GM18517 (cell line): ENCODE measurements at regions not wholly inside any gene's neighbourhood (a gene's known extent, or its start where the extent isn't known, plus 50 kb on each side); places are given as distances from the start of the nearest gene placed in this dataset.
"Not testable (repeated sequence)": the region's sequence is repeated elsewhere in the genome, so short reads cannot be mapped to it uniquely, and the experiment has no call there.

Experiments used
- ATAC-seq: cut with Tn5 transposase; IDR thresholded peaks from one replicate; pipeline ENCODE4 v1.9.1; 2021; ENCODE audit warnings: mild to moderate bottlenecking, moderate library complexity; ENCODE audit not compliant: unreplicated experiment

DNA sequence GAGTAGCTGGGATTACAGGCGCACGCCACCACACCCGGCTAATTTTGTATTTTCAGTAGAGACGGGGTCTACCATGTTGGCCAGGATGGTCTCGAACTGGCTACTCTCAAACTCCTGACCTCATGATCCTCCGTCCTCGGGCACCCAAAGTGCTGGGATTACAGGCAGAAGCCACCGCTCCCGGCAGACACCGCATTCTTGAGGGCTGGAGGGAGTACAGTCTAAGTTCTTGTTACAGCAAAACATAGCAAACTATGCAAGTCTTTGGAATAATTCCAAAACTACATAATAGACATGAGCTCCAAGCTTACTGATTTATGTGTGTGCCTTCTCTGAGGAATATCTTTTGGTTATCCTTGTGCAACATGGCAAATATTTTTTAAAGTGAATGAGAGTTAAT is 299.1 kb upstream of the ZNF658 start:
- not testable (repeated sequence) for ATAC-seq

DNA sequence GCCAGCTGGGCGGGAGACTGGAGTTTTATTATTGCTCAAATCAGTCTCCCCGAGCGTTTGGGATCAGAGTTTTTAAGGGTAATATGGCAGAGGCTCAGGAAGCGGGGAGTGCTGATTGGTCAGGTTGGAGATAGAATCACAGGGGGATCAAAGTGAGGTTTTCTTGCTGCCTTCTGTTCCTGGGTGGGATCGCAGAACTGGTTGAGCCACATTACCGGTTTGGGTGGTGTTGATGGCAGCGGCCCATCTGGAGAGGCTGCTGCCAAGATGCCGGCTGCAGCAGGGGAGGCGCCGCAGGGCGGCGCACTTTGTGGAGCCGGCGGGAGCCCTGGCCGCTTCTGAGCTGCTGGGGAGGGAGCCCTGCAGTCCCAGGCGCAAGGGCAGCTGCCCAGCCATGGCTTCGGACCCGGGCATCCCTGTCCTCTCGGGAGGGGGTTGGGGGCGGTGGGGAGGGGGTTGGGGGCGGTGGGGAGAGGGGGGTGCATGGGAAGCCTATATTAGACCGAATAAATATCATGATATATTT is 268.9 kb upstream of the ZNF658 start:
- not testable (repeated sequence) for ATAC-seq

DNA sequence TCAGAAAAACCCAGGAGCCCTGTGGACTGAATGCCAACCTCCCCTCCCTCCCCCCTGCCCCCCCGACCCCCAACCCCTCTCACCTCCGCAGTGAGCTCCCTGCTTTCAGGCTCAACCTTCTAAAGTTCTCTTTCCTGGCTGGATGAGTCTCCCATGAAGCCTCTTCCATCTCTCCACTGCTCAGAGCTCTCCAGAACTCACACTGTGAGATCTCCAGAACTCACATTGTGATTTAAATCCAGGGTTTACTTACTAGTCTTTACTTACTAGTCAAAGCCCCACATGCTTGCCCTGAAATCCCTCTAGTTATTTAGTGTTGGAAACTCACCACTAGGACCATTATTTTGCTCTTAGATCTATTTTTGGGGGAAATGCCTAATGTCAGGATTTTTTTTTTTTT is 252.8 kb upstream of the ZNF658 start:
- ATAC-seq, result not testable (repeated sequence)

DNA sequence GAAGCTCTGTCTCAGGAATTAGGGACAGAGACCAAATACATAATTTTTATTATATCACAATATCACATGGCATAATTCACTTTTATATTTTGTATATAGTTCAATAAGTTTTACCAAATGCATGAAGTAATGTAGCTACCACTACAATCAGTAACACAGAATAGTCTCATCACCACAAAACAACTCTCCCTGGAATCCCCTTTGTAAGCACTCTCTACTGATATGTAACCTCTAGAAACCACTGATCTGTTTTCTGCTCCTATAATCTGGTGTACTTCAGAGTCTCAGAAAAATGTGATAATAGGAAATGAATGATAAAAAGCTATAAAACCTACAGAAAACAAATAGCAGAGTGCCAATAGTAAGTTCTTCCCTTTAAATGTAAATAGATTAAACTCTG is 210.3 kb upstream of the ZNF658 start:
- not testable (repeated sequence) for ATAC-seq

DNA sequence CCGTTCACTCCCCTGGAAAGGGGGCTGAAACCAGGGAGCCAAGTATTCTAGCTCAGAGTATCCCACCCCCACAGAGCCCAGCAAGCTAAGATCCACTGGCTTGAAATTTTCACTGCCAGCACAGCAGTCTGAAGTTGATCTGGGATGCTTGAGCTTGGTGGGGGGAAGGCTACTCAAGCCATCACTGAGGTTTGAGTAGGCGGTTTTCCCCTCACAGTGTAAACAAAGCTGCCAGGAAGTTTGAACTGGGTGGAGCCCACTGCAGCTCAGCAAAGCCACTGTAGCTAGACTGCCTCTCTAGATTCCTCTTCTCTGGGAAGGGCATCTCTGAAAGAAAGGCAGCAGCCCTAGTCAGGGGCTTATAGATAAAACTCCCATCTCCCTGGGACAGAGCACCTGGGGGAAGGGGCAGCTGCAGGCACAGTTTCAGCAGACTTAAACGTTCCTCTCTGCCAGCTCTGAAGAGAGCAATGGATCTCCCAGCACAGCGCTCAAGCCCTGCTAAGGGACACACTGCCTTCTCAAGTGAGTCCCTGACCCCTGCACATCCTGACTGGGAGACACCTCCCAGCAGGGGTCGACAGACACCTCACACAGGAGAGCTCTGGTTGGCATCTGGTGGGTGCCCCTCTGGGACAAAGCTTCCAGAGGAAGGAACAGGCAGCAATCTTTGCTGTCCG is 204.8 kb upstream of the ZNF658 start:
- peak; percentile 81 for ATAC-seq

DNA sequence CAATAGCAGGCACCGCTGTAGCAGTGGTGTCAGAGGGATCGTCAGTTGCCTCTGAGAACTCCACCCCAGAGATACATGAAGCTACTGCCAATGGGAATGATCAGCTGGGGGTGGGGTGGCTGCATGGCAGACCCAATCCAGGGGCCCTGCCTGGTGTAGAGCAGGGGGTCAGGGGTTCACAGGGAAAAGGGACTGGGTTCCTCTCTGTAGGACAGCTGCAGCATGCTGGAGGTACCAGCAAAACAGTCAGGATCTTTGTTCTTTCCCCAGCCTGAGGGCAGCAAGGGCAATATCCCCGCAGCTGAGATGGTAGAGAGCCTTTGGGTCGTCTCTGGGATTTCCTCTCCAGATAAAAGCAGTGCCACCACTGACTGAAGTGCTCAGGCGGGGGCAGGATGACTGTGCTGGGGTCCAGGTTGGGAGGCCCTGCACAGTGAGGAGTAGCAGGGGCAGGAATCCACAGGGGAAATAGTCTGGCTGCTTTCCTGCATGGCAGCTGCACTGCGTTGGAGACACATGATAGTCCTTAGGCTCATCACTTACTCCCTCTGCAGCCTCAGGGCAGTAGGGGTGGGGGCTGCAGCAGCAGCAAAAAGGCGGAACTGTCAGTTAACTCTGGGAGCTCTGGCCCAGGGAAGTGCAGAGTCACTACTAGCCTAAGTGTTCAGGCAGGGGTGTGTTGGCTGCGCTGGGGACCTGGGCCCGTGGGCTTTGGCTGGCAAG is 203.0 kb upstream of the ZNF658 start:
- not testable (repeated sequence) for ATAC-seq

DNA sequence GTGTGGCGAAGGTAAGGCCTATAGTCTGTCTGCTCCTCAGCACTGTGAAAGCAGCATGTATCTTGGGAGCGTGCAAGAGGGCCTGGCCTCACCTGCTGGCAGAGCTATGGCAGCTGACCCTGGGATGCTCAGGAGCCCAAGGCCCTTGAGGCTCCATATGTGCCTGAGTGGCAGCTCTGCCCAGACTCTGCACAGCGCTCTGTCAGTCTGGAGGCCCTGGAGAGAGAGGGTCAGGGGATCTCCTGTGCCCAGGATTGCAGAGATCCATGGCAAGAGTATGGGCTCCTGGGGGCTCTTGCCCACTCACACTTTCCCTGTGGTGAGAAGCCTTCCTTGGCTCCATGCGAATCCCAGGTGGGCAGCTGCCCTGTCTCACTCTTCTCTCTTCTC is 202.5 kb upstream of the ZNF658 start:
- not testable (repeated sequence) for ATAC-seq

DNA sequence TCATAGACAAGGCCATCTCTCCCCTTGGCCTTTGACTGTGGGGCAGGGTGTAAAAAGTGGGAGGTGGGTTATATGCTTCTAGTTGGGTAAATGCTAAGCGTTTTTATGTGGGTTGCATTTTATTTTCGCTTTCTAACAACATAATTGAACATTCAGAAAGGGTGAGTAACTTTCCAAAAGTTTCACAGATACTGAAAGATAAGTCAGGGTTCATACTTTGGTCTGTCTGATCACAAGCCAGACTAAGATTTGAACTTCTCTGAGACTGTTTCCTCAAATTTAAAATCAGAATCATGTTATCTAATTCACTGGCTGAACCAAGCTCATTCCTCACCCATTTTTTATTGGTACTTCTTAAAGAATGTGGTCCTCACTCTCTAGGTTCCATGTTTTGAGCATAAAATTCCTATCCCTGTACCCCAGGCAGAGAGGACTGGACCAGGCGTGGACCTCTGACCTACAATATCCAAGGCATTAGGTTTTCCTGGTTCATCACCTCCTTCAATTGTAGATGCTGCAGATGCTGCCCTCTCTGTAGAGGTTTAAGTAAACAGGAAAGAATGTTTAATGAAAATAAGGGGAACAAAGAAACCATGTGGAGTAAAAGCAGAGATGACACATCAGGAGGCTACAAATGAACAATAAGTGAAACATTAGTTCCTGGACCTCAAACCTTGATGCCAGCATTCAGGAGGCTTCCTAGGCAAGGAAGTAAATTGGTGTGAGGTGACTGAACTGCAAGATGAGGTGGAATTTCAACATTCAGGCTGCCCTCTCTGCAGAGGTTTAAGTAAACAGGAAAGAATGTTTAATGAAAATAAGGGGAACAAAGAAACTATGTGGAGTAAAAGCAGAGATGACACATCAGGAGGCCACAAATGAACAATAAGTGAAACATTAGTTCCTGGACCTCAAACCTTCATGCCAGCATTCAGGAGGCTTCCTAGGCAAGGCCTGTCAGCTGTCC is 198.8 kb upstream of the ZNF658 start:
- ATAC-seq, result not testable (repeated sequence)

DNA sequence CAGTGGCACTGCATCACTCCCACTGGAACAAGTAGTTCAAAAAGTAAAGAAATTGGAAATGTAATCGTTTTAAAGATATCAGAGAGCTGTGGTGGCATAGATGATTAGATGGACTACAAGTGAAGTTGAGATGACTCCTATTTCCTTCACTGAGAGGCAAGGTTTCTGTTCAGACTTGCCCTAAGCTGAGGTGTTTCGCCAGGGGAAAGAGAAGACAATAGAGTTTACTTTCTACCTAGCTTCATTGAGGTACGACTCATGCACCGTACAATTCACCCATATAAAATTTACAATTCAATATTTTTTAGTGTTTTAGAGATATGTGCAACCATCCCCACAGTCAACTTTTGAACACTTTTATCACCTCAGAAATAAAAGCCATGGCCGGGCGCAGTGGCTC is 189.0 kb upstream of the ZNF658 start:
- not testable (repeated sequence) for ATAC-seq

DNA sequence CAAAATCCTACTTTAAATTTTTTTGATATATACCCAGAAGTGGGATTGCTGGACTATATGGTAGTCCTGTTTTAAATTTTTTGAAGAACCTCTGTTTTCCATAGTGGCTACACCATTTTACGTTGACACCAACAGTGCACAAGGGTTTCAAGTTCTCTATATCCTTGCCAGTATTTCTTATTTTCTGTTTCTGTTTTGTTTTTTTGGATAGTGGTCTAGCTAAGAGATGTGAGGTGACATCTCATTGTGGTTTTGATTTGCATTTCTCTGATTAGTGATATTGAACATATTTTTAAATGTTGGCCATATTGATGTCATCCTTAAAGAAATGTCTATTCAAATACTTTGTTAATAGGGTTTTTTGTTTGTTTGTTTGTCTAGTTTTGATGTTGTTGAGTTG is 187.7 kb upstream of the ZNF658 start:
- peak; percentile 91 for ATAC-seq

DNA sequence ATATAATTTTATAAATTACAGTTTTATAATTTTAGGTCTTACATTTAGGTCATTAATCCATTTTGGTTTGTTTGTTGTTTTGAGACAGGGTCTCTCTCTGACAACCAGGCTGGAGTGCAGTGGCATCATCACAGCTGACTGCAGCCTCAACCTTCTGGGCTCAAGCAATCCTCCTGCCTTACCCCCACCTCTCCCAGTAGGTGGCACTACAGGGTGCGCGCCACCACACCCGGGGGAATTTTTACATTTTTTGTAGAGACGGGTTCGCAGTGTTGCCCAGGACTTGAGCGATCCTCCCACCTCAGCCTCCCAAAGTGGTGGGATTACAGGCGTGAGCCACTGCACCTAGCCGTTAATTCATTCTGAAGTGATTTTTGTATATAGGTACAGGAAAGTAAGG is 187.0 kb upstream of the ZNF658 start:
- ATAC-seq, result not testable (repeated sequence)

DNA sequence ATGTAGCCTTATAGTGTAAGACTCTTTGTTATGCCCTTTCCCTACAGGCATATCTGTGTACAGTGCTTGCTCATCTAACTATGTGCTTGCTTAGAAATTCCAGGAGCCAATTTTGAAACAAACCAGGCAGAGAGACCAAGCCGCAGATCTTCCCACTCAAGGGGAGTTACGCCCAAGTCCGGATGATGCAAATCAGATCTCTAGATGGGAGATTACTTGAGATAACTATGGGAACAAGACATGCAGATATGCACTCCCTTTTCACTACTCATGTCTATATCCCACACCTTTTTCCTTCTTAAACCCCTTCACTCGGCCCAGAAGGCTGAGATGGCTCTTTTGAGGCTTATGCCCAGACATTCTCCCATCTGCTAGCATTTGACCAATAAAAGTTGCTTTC is 179.7 kb upstream of the ZNF658 start:
- ATAC-seq, result not testable (repeated sequence)

DNA sequence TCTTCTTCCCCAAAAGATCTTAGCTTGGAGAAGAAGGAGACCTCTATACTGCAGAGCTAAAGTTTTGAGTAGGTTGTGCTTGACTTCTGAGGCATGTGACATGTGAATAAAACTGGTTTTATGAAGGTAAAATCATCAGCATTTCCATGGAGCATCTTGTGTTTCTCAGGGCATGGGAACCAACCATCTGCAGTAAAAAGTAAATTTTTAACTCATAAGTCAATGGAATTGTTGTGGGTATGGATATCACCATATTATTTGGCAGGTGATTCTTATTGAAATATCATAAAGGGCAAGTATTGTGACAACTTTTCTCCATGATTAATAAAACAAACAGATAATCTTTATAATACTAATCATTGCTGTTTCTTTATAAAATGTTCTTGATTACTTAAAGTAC is 173.0 kb upstream of the ZNF658 start:
- ATAC-seq, result not testable (repeated sequence)

DNA sequence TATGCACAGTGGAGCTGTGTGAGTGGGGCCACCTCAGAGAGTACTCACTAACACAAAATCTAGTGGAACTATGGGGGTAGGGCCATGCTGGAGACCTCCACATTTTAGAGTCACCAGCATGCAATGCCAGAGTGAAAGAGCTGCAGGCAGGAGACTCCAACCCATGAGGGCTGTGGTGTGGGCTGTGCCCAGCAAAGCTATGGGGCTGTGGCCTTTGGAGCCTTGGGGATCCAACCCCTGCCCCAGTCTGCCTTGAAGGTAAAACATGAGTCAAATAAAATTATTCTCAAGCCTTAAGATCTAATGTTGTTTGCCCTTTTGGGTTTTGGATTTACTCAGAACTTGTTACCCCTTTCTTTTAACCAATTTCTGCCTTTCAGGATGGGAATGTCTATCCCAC is 163.8 kb upstream of the ZNF658 start:
- ATAC-seq, result not testable (repeated sequence)

DNA sequence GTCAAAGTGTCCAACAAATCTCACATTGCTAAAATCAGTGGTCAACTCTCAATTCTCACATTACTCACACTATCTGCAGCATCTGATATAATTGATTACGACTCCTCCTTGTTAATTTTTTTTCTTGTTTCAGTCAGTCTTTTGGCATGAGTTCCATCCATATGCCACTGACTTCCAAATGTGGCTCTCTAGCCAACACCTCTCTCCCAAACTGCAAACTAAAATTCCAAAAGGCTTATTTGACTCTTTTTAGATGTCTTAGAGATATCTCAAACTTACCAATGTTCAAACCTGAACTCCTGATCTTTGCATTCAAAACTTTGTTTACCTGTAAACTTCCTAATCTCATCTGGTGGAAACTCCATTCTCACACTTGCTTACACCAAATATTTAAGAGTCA is 162.1 kb upstream of the ZNF658 start:
- ATAC-seq, result not testable (repeated sequence)

DNA sequence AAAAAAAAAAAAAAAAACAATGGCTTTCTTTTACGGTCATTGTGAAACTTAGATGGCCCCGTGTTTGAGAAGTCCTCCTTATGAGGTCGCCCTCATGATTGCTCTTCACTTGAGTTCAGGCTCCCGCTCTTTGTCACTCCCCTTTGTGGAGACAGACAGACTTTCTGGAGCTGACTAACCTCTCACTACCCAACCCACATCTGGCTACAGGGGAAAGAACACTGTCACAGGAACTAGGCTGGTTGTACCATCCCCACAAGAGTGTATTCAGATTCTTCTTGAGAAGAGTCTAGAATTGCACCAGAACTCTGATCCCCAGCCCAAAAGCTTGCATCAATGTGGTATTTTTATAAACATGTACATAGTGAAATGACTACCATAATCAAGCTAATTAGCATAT is 160.4 kb upstream of the ZNF658 start:
- ATAC-seq, result not testable (repeated sequence)

DNA sequence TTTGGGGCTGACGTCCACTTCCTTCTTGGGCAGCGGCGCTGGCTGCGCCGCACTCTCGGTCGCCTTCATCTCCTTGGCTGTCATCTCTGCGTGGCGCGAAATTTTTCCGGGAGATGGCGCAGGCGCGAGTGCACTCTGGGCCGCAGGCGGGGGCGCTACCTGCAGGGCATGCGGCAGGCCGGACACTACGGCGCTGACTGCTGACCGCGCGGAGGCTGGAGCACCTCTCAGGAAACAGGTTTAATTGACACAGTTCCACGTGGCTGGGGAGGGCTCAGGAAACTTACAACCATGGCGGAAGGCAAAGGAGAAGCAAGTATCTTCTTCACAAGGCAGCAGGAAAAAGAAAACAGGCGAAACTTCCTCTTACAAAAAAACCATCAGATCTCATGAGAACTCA is 154.7 kb upstream of the ZNF658 start:
- not testable (repeated sequence) for ATAC-seq

DNA sequence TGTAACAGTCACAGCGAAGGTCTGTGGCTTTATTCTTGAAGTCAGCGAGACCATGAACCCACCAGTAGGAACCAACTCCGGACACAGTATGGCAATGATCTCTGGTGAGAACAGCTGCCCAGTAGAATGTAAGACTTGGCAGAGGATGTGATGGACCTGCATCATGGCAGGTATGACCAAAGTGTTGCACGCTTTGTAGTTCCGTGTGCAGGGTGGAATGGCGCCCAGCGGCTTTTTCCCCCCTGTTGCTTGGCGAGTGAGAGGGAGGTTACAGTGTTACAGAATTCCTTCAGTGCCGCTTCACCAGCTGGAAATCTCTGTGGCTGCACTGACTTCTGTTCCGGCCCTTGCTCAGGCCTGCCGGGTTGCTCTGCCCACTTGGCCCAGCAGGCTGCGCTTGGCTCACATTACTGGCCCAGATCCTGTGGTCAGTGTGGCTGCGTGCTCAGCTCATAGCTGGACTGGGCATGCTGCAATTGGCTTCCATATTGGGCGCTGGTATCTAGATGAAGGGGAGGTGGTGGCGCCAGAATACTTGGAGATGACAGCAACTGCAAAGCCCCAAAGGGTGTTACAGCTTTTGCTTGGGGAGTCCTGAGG is 148.1 kb upstream of the ZNF658 start:
- ATAC-seq, result not testable (repeated sequence)

DNA sequence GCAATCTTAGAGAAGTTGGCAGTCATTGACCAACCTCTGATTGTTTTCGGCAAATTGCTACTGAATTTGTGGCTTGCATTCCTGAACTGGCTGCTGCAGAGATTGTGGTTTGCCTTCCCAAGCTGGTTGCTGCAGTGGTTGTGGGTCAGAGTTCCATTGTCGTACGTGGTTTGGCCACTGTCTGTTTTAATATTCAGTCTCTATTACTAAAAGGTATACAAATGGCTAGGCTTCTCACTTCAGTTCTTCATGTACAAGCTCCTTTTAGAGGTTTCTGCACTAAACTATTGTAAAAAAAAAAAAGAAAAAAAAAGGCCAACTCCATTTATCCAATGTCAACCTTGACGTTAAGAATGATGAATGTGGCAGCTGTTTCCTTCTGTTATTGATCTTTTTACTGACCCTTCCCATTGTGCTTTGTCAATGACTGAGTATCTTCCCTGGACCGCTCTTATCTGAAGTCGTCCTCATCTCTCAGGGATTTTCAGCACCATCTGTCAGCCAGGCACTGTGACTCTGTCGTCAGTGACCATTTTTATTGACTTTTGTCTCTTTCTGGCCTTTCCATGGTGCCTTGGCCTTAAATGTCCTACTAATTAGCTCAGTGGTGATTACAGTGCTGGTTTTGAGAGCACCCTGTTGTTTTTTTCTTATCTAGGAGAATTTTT is 140.6 kb upstream of the ZNF658 start:
- ATAC-seq, result not testable (repeated sequence)
